GM04504 (cell line): ENCODE measurements at regions not wholly inside any gene's neighbourhood (a gene's known extent, or its start where the extent isn't known, plus 50 kb on each side); places are given as distances from the start of the nearest gene placed in this dataset.

ENCODE experiments used
- DNase-seq: peaks from one replicate; pipeline ENCODE4 v3.0.0-alpha.2; 2012; ENCODE audit warnings: low read depth

DNA sequence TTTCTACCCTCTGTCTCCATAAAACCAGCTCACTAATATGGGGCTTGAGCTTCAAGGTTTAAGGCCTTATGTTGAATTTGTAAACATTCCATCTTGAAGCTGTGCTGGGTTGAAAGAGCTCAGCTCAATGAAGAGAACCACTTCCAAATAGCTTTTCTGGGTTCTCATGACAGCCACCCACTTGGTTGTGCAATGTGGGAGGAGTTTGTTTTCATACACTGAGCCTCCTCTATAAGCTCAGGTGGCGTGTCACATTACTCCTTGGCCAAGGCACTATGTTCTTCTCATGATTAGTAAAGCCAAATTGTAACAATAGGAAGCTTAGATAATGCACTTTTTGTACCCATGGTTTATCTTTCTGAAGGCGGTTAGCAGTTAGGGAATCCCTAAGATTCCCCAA is 265.6 kb downstream of the PTEN start:
- no peak for DNase-seq

DNA sequence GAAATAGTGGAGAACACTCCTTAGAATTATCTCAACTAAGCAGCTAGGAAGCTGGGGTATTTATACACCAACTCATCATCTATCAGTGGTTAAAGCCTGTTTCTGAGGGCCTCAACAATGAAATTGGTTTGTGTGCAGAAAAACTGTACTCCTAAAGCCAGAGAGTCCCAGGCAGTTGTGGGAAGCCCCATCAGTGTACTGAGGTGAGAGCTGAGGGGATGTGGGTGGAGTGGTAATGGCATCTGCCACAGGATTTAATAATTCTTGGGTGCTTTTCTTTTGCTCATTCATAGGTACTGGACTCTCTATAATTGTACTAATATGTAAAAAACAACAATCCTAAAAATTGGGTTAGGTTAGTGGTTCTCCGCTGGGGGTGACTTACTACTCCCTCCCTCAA is 267.5 kb downstream of the PTEN start:
- DNase-seq: no peak

DNA sequence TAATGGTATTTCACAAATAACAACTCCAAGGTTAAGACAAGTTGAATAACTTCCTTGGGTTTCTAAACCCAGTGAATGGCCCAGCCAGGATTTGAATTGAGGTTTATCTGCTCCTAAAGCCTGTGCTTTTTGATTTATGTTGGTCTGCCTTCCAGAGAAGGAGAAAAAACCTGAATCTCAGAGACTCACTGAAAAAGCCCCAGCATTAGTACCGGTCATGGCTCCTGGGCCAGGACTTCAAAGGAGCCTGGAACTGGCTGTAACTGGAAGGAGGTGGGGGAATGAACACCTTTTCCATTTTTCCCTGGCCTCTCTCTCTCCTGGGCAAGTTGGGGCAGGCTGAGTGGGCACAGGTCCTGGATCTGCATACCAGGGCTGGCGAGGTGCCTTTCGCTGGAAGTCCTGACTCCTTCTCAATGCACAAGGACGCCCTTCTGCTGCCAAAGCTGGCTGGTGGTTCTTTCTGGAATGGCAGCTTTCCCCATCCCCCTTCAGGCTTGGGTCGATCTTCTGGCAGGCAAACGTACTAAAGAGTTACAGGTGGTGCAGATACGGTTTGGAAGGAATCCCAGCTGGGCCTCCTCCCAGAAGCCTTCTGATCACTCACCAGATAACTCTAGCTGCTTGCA is 268.2 kb downstream of the PTEN start:
- DNase-seq: no peak

DNA sequence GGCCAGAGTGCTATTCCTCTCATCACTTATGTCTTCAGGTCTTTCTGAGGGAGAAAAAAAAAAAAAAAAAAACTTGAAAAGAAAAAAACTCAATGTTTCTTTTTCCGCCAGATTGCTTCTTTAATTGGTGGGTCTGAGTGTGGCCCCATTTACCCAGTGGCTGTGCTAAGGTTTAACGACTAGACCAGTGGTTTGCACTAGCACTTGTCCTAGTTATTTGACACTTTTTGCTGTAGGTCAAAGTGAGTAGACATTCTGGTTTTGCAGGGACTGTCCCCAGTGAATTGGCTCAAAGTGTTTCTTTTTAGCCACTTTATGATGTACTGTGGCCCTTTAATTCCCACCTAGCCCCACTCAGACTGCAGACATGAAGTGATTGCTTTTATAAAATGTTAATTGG is 273.3 kb downstream of the PTEN start:
- no peak for DNase-seq

DNA sequence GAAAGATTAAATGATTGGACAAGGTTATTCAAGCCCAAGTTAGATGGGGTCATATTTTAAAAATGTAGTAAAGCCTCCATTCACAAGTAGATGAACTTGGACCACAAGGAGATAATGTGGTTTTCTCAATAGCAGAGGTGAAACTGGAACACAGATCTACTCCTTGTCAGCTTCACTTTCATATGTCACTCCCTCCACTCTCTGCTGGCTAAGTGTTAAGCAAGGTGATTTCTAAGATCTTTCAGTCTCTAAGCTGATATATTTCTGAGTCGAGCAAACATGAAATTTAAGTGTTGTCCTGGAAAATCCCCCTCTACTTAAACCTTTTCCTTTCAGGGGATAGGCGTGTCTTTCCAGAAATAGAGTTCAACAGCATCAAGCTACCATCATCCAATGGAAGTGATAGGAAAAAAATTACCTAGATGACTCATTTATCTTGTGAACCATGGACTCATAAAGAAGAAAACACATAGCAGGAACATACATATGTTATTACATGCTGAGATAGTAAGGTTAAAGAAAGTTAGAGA is 275.0 kb downstream of the PTEN start:
- no peak for DNase-seq

DNA sequence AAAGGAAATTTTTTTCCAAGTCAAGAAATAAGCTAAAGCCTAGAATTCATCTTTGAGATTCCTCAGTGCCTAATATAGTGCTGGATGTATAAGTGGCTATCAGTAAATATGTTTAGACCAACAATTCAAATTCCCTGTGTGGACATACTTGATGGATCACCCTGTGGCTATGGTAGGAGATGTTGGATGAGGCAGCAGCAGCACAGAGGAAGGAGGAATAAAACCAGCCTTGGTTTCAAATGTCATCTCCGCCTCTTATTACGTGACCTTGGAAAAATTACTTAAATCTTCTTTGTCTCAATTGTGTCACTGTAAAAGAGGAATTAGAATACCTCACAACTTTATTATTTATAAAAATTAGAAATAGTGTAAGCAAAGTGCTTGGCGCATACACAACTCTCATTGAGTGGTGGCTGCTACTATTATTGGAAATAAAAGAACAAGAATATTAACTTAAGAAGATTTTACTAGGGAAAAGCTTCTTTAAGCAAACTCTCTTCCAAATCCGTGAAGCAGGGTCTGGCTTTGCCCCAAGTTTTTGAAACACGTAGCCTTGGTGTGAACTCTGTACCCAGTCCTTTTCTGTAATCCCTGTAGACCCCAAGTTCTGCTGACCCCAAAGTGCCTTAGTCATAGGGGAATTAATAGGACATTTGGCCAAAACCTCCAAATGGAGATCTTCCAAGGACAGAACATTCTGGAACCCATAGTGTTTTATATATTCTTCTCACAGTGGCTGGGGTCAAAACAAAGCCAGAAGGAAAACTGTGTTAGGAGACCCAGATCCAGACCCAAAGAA is 283.8 kb downstream of the PTEN start:
- DNase-seq: no peak

DNA sequence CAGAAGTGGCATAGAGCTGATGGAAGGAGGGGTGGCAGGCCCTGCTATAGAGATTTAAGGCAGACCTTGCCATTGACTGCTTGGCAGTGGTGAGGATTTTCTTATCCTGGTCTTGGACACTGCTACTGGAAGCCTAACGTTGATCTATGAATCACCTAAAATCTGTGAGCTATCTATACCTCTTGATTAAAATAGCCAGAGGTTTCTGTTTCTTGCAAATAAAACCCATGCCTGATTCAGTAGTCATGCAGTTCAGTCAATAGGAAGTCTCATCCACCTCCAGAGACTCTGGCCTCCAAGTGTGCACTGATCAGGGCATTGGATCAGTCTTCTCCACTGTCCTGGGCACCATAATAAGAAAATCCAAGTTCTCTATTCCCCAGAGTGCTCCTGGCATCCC is 286.5 kb downstream of the PTEN start:
- no peak for DNase-seq

DNA sequence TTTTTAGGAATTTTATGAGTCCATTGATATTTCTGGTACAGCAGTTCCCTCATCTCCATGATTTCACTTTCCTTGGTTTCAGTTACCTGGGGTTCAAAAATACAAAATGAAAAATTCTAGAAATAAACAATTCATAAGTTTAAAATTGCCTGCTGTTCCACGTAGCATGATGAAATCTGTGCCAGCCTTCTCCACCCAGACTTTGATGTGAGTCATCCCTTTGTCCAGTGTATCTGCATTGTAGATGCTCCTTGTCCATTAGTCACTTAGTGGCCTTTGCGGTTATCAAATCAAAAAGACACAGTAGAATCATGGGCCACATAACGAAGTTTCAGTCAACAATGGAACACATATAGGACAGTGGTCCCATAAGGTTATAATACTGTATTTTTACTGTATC is 286.9 kb downstream of the PTEN start:
- DNase-seq: no peak

DNA sequence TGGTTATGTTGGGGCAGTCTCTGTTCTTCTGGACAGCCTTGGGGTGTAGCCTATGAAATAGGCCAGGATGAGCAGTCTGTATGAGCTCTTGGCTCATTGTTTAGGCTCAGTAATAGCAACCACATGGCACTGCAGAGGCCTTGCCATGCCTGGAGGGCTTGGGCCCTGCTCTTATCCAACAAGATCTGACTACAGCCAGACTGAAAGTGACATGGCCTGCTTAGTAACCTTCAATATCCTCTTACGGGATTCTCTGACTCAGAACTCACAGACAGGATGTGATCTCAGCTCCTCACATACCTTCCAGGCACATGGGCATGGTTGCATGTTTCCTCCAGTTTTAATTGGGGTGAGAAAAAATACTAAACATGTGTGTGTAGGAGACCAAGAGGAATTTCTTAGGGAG is 289.3 kb downstream of the PTEN start:
- peak; percentile 98 for DNase-seq

DNA sequence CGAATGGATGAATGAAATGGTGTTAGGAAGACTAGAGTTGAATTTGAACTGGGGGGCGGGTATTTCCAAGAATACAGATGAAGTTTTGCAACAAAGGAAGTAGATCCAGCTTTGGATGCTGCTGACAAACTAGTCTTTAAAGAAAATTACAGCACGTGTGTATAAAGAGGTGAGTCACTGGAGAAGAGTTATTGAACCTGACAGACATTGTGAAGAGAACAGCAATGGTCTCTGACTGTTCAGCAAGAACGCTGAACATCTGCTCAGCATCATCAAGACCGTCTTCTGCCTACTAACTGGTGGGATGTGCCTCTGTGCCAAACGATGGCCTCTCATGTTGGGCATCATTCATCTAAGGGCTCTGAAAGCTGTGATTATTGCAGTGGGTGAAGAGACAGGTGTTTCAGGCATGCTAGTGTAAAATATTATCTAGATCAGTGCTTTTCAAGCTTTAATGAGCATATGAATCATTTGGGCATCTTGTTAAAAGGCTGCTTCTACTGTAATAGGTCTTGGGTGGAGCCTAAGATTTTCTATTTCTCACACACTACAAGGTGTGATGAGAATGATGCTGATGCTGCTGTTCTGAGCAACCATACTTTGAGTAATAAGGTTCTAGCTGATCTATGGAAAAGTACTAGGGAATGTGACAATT is 291.3 kb downstream of the PTEN start:
- DNase-seq: peak; percentile 79

DNA sequence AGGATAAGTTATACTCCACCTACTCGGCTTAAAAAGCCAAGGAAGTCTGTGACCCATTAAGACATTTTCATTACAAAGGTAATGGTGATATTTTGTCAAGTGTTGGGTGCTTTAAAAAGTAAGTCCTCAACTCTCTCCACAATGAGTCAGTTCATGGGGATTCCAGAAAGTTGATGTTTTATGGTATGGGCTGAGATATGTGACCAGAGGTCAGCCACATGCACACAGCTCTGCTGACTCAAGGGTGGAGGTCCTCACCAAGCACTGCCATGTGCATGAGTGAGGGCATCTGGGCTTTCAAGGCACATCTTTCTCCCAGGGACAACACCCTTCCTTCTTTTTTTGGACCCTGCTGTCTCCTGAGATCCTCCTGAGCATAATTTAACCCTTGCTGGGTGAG is 292.9 kb downstream of the PTEN start:
- DNase-seq: no peak

DNA sequence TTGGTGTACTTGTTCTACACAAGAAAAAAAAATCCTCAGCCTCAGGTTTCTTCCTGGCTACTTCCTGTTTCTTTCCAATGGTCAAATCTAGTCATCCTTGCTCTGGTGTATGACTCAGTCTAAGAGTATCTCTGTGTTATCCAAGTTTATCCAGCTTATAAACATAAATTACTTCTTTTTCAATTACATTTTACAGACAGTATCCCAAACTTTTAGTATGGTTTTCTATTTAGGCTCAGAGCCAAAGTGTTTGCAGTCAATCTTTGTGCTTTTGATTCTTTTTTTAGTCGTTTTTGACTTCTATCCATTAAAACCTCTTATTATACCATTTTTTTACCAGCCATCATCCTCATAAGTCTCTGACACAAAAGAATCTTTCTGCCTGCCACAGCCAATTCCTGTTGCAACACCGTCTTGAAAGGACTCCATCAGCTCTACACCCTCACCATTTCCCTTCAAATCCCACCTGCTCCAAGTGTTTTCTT is 294.6 kb downstream of the PTEN start:
- peak; percentile 63 for DNase-seq

DNA sequence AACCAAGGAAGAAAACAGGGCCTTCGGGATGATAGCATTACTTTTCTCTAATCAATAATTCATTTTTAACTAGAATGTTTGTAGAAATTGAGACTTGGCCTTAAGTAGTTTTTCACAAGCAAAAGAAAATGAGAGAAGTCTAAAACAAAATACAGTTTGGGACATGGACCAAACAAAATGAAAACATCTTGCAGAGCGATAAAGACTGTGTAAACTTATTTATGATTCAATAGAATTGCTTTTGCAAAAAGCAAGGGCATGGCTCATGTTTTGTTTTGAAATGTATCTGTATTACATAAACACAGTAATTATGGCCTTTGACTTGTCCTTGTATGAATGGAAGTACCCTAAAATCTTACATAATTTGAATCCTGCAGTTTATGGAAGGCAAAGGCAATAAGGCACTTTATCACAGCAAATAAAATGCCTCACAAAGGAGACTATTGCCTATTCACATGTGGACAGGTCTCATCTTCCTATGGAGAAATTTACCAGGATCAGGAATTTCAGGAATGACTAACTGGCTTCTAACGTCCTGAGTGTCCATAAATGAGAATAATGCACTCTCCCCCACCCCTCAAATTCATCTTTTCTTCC is 295.2 kb downstream of the PTEN start:
- DNase-seq: no peak

DNA sequence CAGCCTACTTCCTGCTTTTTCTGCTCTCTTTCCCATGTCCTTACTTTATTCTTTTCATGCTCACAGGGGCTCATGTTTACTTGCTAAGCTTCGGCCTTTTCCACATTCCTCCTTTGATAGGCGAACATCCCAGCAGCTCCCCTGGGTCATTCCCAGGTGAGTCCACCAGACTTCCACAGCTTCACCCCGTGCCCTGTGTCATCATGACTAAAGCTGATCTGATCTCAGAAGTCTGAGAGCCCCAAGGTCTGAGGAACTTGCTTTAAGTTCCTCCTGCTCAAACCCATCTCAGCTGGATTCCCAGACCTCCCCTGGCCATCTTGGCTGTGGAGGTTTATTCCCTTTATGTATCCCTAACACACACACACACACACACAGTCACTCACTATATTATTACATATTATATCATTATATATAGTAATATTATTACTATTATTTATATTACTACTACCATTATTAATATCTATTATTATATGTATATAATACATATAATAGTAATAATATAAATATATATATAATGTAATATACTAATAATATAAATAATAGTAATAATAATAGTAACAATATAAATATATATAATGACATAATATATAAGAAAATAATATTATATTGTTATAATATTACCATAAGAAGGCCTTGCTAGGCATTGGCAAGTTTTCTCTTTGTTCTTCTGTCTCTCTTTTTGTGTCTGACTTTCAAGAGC is 295.9 kb downstream of the PTEN start:
- DNase-seq: no peak

DNA sequence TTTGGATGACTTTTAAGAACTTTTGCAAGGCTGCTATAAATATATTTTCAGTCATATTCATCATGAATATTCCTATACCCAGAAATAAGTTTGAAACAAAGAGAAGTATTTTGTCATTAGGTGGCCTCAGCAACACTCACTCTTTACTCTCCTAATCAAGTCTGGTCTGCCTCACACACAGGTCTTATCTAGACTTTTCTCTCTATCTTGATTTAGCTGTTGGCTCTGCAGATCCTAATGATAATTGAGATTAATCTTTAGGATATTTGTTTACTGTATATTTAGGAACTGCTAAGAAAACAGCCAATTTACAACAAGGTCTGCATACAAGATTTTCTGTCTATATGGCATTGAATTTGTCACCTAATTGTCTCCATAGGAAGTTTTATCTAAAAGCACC is 297.6 kb downstream of the PTEN start:
- DNase-seq: no peak

DNA sequence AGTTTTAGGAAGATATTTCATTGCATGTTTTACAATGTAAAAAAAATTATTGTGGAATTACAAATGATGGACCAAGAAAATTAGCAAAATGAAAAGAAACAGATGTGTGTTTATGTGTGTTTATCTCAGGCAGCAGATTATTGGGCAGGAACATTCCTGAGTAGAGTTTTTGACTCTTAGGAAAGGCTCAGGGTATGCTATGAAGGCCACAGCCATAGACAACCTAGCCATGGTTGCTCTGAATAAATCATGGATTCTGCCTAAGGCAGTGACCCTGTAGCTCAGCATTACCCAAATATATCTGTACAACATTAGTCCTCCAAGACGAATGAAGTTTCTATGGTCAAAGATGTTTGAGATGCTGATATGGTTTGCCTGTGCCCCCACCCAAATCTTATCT is 298.3 kb downstream of the PTEN start:
- DNase-seq: no peak

DNA sequence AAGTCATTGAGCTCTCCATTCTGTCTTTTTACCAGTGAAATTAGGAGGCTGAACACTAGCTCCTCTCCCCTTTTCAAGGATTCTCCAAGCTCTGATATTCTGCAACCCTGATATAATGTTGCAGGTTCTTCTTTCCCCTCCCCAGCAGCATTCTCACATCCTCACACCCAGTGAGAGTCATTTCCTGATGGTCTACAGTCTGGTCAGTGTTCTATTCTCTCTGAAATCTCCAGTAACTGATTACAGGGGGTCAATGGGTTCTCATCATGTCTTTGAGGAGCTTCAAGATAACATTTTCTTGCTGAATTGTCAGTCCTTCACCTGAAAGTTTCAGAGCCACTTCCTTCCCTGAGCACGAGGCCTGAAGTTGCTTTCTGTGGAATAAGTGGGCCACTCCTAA is 299.4 kb downstream of the PTEN start:
- DNase-seq: no peak

DNA sequence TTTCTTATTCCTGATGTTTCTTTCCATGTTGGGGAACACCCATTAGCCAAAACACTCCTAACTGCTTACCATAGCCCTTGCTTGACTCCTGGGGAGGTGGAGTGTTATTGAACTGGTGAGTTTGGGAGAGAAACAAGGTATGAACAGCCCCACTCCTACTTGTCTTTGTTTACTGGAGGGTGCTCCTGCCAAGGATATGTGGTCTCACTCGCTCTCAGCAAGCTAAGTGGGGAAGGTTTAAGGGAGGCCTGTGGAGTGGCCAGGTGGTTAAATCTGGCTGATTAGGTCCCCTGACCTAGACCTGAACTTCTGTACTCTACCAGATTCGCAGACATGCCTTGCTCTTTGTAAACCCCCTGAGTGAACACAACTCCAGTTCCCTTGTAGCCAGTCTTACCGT is 300.1 kb downstream of the PTEN start:
- DNase-seq: no peak

DNA sequence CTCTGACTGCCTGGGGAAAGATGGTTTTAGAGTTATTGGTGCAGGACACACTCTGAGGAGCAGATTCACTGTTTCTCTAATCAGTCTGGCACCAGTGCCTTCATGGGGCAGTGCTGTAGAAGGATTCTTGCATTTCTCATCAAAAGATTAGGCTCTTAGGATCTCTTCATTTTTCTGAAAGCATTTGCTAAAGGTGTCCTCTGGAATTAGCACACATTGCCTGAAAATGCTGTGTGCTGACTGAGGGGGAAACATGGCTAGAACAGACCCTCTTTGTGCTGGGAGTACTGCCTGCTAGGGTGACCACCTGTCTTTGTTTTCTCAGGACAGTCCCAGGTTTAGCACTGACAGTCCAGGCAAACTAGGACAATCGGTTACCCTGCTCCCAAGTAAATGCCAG is 301.0 kb downstream of the PTEN start:
- DNase-seq: no peak

DNA sequence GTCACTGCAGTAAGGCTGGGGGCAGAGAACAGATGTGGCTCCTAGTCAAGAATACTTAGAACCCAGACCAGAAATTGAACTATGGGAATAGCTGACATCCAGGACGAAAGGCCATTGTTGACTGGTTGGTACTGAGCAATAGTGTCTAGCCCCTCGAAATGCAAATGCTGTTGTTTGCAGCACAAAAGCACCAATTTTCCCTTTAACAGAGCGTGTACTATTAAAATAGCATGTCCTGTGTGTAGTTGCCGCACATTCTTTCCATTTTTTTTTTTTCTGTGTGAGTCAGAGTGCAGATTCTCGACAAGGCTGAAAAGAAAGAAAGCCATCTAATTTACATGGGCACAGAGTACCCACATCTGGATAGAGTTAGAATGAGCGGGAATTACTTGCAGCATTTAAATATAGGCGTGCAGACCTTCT is 302.4 kb downstream of the PTEN start:
- peak; percentile 44 for DNase-seq

DNA sequence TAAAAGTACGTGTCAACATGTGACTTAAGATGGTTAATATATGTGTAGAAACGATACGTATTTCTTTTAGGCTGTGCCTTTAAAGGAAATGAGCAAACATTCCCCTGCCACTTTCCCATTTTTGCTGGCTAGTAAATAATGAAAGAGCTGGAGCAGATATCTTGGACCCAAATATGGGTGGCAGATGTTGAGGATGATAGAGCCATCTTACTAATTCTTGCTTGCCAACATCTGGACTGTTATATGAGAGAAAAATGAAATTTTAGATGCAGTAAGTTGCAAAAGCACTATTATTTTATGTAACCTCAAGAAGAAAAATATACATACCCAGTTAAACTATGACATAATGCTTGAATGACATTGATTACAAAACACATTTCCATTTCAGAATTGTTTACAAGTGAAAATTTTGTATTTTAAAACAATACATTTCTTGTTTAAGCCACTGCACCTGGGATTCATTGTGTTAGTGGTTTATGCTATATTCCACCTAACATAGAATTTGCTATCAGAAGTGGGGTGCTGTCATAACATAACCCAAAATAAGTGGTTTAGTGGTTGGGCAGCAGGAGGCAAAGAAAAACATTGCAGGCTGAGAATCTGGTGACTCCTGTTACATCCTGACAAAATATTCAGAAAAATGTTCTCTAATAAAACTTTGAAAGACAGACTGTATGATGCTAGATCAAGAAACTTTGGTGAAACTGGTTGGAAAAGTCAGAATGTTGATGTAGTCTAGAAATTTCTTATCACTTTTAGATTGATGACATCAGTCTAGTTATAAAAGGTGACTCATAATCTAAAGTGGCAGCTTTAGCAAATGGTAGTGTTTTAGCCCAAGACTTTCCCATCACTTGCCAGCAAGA is 305.0 kb downstream of the PTEN start:
- no peak for DNase-seq
